ENCODE measurements at regions not wholly inside any gene's neighbourhood (a gene's known extent, or its start where the extent isn't known, plus 50 kb on each side); places are given as distances from the start of the nearest gene placed in this dataset.

DNA sequence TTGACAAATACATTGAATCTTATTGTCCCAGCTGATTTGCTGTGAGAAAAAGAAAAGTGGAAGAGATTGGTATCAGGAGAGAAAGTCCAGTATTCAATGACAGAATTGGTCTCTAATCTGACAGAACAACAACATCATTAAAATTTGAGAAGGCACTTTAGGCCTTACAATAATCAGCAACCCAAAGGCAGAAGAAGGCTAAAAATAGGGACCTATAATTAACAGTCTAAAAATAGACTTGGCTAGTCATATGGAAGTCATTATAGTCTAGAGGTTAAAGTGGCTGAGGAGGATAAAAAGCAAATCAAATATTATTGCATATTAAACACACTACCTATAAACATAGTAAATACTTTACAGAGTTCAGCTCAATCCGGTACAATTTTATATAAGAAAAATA, 393.6 kb upstream of the JAG1 start:
- no peak for TF ChIP-seq POLR2AphosphoS5 (IDR thresholded peaks at IDR 0.05; ENCODE audit: low read depth, low read length)
- no peak for TF ChIP-seq SIN3A (IDR thresholded peaks at IDR 0.05; ENCODE audit: borderline replicate concordance, insufficient read depth, low read depth, low read length)
- TF ChIP-seq, protein P1, sequence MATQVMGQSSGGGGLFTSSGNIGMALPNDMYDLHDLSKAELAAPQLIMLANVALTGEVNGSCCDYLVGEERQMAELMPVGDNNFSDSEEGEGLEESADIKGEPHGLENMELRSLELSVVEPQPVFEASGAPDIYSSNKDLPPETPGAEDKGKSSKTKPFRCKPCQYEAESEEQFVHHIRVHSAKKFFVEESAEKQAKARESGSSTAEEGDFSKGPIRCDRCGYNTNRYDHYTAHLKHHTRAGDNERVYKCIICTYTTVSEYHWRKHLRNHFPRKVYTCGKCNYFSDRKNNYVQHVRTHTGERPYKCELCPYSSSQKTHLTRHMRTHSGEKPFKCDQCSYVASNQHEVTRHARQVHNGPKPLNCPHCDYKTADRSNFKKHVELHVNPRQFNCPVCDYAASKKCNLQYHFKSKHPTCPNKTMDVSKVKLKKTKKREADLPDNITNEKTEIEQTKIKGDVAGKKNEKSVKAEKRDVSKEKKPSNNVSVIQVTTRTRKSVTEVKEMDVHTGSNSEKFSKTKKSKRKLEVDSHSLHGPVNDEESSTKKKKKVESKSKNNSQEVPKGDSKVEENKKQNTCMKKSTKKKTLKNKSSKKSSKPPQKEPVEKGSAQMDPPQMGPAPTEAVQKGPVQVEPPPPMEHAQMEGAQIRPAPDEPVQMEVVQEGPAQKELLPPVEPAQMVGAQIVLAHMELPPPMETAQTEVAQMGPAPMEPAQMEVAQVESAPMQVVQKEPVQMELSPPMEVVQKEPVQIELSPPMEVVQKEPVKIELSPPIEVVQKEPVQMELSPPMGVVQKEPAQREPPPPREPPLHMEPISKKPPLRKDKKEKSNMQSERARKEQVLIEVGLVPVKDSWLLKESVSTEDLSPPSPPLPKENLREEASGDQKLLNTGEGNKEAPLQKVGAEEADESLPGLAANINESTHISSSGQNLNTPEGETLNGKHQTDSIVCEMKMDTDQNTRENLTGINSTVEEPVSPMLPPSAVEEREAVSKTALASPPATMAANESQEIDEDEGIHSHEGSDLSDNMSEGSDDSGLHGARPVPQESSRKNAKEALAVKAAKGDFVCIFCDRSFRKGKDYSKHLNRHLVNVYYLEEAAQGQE (IDR thresholded peaks at IDR 0.05; ENCODE audit: insufficient read depth in 1 of 2, low read depth in 2 of 2, low read length in 1 of 2) = no peak
- ChIA-PET POLR2A (no interaction called here), CTCF (no interaction called here)
- ATAC-seq (no peak), DNase-seq (ENCODE audit: low read depth, low spot score) (no peak)
- 0 out of 2 replicates have a peak, but pooled peaks cover 4% of the 10 kb centered on the region for H3K9me3 ChIP-seq (ENCODE audit: control insufficient read depth, insufficient read depth, low read depth, low read length)
- in situ Hi-C loops (cut with HindIII; ENCODE audit: low pct_unique_long_range_greater_than_20kb, low sequenced_read_pairs) = no loop called here
- H3K36me3 ChIP-seq (ENCODE audit: control insufficient read depth, insufficient read depth, low read length) = no peaks in the 10 kb centered on the region
- no TSS peak for BruUV-seq (replicated peaks)
- no peaks in the 10 kb centered on the region for H3K27me3 ChIP-seq (ENCODE audit: control insufficient read depth, insufficient read depth, low read length)
- intact Hi-C loops (cut with micrococcal nuclease; ENCODE audit: unreplicated experiment) = no loop called here
- no peak overlapping the region for H3K4me3 ChIP-seq (ENCODE audit: low read depth in 2 of 2, low read length in 2 of 2)
- no peaks in the 10 kb centered on the region for H3K4me1 ChIP-seq (ENCODE audit: control insufficient read depth, insufficient read depth, low read length)
- H3K27ac ChIP-seq (ENCODE audit: low read length) = no peak overlapping the region

DNA sequence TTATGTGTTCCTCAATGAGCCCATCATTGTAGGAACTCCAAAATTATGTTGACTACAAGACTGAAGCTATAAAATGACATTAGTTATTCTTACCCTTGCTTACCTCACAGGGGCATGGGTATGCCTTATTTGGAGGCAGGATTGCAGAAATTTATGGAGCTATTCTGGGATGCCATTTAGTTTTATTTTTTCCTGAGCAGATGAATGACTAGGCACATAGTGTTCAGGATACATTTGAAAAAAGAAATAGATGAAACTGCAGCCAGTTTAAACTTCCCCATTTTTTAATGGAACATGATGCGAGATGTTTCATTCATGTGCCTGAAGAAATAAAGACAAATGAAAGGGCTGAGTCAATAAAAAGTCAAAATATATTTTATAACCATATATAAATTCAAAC, 399.2 kb upstream of the JAG1 start:
- intact Hi-C loops (cut with micrococcal nuclease; ENCODE audit: unreplicated experiment) = no loop called here
- no TSS peak for BruUV-seq (replicated peaks)
- CTCF ChIA-PET = no interaction called here
- POLR2A ChIA-PET = no interaction called here
- ATAC-seq (no peak), DNase-seq (ENCODE audit: low read depth, low spot score) (no peak)
- H3K4me1 ChIP-seq (ENCODE audit: control insufficient read depth, insufficient read depth, low read length) = no peaks in the 10 kb centered on the region
- in situ Hi-C loops (cut with HindIII; ENCODE audit: low pct_unique_long_range_greater_than_20kb, low sequenced_read_pairs) = no loop called here
- 0 out of 2 replicates have a peak, but pooled peaks cover 4% of the 10 kb centered on the region for H3K9me3 ChIP-seq (ENCODE audit: control insufficient read depth, insufficient read depth, low read depth, low read length)
- H3K36me3 ChIP-seq (ENCODE audit: control insufficient read depth, insufficient read depth, low read length) = no peaks in the 10 kb centered on the region
- no peak overlapping the region for H3K27ac ChIP-seq (ENCODE audit: low read length)
- TF ChIP-seq, protein P1 (IDR thresholded peaks at IDR 0.05; ENCODE audit: insufficient read depth in 1 of 2, low read depth in 2 of 2, low read length in 1 of 2) = no peak
- TF ChIP-seq TCF7L2 (IDR thresholded peaks at IDR 0.05; ENCODE audit: low read depth, low read length) (no peak), SIN3A (IDR thresholded peaks at IDR 0.05; ENCODE audit: borderline replicate concordance, insufficient read depth, low read depth, low read length) (no peak), POLR2AphosphoS5 (IDR thresholded peaks at IDR 0.05; ENCODE audit: low read depth, low read length) (no peak)
- TF ChIP-seq, protein P2, sequence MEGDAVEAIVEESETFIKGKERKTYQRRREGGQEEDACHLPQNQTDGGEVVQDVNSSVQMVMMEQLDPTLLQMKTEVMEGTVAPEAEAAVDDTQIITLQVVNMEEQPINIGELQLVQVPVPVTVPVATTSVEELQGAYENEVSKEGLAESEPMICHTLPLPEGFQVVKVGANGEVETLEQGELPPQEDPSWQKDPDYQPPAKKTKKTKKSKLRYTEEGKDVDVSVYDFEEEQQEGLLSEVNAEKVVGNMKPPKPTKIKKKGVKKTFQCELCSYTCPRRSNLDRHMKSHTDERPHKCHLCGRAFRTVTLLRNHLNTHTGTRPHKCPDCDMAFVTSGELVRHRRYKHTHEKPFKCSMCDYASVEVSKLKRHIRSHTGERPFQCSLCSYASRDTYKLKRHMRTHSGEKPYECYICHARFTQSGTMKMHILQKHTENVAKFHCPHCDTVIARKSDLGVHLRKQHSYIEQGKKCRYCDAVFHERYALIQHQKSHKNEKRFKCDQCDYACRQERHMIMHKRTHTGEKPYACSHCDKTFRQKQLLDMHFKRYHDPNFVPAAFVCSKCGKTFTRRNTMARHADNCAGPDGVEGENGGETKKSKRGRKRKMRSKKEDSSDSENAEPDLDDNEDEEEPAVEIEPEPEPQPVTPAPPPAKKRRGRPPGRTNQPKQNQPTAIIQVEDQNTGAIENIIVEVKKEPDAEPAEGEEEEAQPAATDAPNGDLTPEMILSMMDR (IDR thresholded peaks at IDR 0.05) = no peak
- H3K4me3 ChIP-seq (ENCODE audit: low read depth in 2 of 2, low read length in 2 of 2) = no peak overlapping the region
- H3K27me3 ChIP-seq (ENCODE audit: control insufficient read depth, insufficient read depth, low read length) = no peaks in the 10 kb centered on the region

All from Panc1 (cell line).